ENCODE measurements at regions not wholly inside any gene's neighbourhood (a gene's known extent, or its start where the extent isn't known, plus 50 kb on each side); places are given as distances from the start of the nearest gene placed in this dataset.

DNA sequence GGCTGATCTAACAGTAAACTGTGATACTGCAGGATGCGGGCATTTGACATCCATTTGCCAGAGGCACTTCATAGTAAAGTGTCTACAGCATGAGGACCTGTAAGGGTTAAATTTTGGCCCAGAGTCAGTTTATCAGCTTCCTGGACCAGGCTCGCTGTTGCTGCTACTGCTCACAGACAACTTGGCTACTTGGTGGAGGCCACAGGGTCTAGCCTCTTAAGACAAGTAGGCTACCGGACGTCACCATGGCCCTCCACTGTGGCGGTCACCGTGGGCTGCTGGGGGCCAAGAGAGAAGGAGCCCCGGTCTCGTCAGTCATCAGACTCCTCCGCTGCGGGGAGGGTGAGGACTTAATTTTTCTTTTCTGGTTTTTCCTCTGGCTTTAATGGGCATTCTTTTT is 117.3 kb upstream of the PZP start:
- Histone ChIP-seq H3K4ac (ENCODE audit: low read depth, low read length) (no peak overlapping the region), H3K4me2 (ENCODE audit: low read depth, low read length) (no peak overlapping the region), H3K4me3 (ENCODE audit: insufficient read depth, low read depth, low read length) (no peak overlapping the region), H3K18ac (ENCODE audit: low read depth, low read length) (no peak overlapping the region), H3K4me1 (ENCODE audit: control insufficient read depth, insufficient read depth, low read length) (no peaks in the 10 kb centered on the region), H3K79me1 (ENCODE audit: low read depth in 1 of 2, low read length in 2 of 2) (no peaks in the 10 kb centered on the region), H3K56ac (ENCODE audit: extremely low read depth, insufficient read depth, low read length) (no peak overlapping the region), H2BK5ac (ENCODE audit: low read depth, low read length, poor library complexity, severe bottlenecking) (no peak overlapping the region), H3K9me1 (ENCODE audit: insufficient read depth, low read length) (no peaks in the 10 kb centered on the region), H3K23ac (ENCODE audit: low read depth, low read length) (no peak overlapping the region), H3K9ac (ENCODE audit: low read depth, low read length) (no peak overlapping the region), H3K27me3 (ENCODE audit: control insufficient read depth, insufficient read depth, low read length) (peaks cover 7% of the 10 kb centered on the region), H2BK15ac (ENCODE audit: low read depth, low read length) (no peak overlapping the region), H2BK120ac (ENCODE audit: low read depth, low read length) (no peak overlapping the region), H4K91ac (ENCODE audit: insufficient read depth, low read depth, low read length) (no peak overlapping the region), H4K8ac (ENCODE audit: low read depth in 2 of 2, low read length in 2 of 2) (no peak overlapping the region), H3K14ac (replicated peaks; ENCODE audit: low read depth, low read length) (no peak overlapping the region), H2BK20ac (ENCODE audit: low read depth, low read length) (no peak overlapping the region), H4K20me1 (ENCODE audit: insufficient read depth, low read length) (no peaks in the 10 kb centered on the region), H4K5ac (ENCODE audit: low read depth, low read length) (no peak overlapping the region), H2AK9ac (replicated peaks; ENCODE audit: low read depth, low read length, poor library complexity) (no peak overlapping the region), H2AFZ (replicated peaks; ENCODE audit: low read length, poor library complexity) (no peak overlapping the region), H3K9me3 (ENCODE audit: control insufficient read depth, insufficient read depth, low read length) (no peaks in the 10 kb centered on the region), H3K36me3 (ENCODE audit: control insufficient read depth, insufficient read depth, low read length) (no peaks in the 10 kb centered on the region), H2AK5ac (ENCODE audit: low read depth, low read length) (no peak overlapping the region), H3K27ac (ENCODE audit: insufficient read depth, low read length) (no peak overlapping the region)
- DNase-seq: no peak
- ATAC-seq (ENCODE audit: low read depth): no peak
- BruUV-seq (replicated peaks): no TSS peak
- TF ChIP-seq FOS (IDR thresholded peaks at IDR 0.05; ENCODE audit: low read depth, low read length): no peak
- no peak for TF ChIP-seq MAFK (IDR thresholded peaks at IDR 0.05; ENCODE audit: low read depth, low read length)
- no peak for TF ChIP-seq NFE2L2 (IDR thresholded peaks at IDR 0.05; ENCODE audit: low read depth, low read length)
- TF ChIP-seq CHD1 (IDR thresholded peaks at IDR 0.05; ENCODE audit: low read depth, low read length): no peak
- TF ChIP-seq RAD21 (IDR thresholded peaks at IDR 0.05; ENCODE audit: low read length): no peak
- TF ChIP-seq MAZ (IDR thresholded peaks at IDR 0.05; ENCODE audit: borderline replicate concordance, low read depth, low read length): no peak
- no peak for TF ChIP-seq RCOR1 (IDR thresholded peaks at IDR 0.05; ENCODE audit: insufficient replicate concordance, low read length)
- dilution Hi-C loops (cut with HindIII; ENCODE audit: low sequenced_read_pairs, unreplicated experiment) (no loop called here), in situ Hi-C loops (cut with MboI; ENCODE audit: low sequenced_read_pairs) (loop anchor here (25.0 kb wide), 3 partner anchors 137 to 387 kb away; no protein-coding TSS in a partner anchor), intact Hi-C loops (cut with micrococcal nuclease) (no loop called here)
- WGBS, 2 experiments (ENCODE audit: extremely low coverage in 2 of 2, insufficient read length in 1 of 2): 15% methylated on average over 2 of the region's 10 CpGs; no CpG with 5 or more reads in 1 of the 2 experiments
- ChIA-PET CTCF (no interaction called here), POLR2A (ENCODE audit: unreplicated experiment) (no interaction called here)
